ENCODE measurements at regions not wholly inside any gene's neighbourhood (a gene's known extent, or its start where the extent isn't known, plus 50 kb on each side); places are given as distances from the start of the nearest gene placed in this dataset.
"Not testable (repeated sequence)": the region's sequence is repeated elsewhere in the genome, so short reads cannot be mapped to it uniquely, and the experiment has no call there.

DNA sequence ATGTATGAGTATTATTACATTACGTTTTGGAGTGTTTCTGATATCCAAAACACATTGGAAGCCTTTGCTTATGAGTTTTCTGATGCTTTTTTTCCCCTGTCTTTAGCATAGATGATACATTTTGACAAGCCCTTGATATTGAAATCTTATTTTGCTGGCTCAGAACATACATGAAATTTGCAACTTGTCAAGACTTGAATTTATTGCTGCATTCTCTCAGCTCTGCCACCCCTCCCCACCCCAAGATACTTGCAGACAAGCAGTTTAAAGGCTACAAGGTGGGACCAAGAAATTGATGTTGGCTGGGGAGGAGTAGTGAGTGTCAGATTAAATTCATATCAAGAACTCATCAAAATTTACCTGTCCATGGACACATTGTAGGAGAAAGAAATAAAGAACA is 160.2 kb downstream of the GJA1 start:
- no peak for DNase-seq

GRCh38 chr6:121596441-121596840 is 161.0 kb downstream of the GJA1 start:
- no peak for DNase-seq

DNA sequence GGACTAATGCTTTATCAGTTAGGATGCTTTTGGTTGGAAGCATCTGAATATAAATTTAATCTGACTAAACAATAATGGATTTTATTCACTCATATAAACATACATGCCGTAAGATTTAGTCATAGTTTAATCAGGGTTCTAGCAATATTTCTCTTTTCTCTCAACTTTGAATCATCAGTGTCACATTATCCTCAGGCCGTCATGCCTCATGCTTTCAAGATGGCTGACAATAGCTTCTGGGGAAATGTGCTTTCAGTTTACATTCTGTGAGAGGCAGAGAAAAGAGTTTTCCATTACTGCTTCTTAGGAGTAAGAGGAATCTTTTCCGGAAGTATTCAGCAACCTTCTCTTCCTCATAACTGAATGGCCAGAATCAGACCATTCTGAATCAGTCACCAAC is 162.2 kb downstream of the GJA1 start:
- DNase-seq: no peak

DNA sequence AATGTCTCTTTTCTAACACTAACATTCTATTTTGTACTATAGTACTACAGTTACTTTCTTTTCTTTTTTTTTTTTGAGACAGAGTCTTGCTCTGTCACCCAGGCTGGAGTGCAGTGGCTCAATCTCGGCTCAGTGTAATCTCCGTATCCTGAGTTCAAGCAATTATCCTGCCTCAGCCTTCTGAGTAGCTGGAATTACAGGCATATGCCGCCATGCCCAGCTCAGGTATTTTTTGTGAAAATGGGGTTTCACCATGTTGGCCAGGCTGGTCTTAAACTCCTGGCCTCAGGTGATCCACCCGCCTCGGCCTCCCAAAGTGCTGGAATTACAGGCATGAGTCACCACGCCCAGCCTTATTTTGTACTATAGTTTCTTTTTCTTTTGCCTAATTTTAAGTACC is 163.9 kb downstream of the GJA1 start:
- DNase-seq: not testable (repeated sequence)

- DNase-seq: peak; percentile 67 to 76
Measured at GRCh38 chr6:121600389-121601168, 165.1 kb downstream of the GJA1 start.

- DNase-seq: no peak
Measured at GRCh38 chr6:121603486-121603885, 168.0 kb downstream of the GJA1 start.

DNA sequence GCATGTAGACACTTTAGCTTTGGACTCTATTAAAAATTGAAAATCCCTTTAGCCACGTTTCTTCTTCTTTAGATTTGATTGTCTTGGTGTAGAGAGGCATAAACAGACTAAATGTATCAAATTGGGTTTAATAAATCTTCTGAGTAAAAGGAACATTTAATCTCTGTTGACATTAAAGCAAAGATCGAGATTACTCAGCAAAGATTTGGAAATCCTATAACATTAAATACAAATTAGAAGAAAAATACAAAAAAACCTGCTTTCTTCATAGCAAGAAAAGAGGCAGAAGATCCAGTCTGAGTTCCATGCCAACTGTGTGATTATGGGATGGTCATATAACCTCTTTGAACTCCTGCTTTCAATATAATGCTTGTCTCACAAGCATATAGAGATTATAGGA is 172.3 kb downstream of the GJA1 start:
- no peak for DNase-seq

DNA sequence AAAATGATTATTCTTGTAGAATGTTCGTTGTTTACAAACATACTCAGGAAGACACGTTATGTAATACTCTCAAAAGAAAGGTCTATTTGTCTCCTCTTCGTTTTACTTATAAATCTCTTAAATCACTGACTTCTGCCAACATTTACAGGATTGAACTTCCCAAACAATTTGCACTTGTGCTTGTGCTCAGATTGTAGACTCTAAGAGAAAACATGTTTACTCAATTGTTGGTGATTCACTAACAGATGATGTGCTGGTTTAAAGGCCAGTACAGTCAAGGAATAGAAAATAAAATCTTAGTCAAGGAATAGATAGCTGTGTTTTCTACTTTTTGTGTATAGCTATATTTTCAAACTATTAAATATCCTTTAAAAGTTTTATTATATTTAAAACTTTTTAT is 172.8 kb downstream of the GJA1 start:
- no peak for DNase-seq

DNA sequence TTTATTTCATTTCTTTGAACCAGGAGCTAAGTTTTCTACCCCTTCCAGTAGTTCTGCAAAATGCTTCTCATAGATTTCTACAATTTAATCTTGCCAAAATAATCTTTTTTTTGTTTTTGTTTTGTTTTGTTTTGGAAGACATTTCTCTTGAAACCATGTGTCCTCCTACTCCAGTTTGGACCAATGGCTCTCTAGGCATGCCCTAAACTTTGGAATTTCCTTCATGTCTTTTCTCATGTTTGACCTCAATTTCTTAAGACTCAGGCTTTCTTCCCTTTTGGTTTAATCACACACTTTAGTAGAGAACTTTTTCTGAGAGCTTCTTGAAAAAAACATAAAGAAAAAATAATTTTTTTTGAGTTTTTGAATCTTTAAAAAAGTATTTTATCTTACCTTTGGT is 173.8 kb downstream of the GJA1 start:
- no peak for DNase-seq

DNA sequence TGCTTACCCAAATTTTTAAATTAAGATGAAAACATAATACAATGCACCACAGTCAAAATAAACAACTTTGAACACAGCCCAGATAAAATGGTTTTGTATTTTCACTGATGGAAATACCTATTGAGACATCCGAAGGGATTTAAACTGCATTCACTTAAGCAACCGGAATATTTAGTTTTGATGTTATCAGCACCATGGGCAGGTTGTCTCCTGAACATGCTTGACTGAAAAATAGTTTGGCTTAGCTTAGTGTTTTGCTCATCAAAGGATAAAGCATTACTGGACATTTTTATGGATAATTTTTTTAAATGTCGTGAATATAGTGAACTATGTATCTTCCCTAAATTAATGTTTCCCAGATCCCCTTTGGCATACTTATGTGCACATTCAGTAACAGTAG is 177.5 kb downstream of the GJA1 start:
- DNase-seq: no peak

DNA sequence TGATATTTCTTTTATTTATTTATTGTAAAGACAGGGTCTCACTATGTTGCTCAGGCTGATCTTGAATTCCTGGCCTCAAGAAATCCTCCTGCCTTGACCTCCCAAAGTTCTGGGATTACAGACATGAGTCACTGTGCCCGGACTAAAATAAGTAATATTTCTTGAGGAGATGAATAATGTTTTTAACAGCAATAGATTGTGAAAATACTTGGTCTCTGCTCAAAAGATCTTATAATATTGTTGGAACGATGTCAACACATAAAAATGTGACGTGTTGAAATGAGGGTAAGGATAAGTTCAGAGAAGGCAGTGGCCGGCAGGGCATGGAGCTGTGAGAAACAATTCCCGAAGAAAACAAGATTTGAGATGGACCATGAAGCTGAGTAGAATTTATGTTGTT is 178.7 kb downstream of the GJA1 start:
- no peak for DNase-seq

GRCh38 chr6:121615493-121615892 is 180.0 kb downstream of the GJA1 start:
- DNase-seq: no peak

DNA sequence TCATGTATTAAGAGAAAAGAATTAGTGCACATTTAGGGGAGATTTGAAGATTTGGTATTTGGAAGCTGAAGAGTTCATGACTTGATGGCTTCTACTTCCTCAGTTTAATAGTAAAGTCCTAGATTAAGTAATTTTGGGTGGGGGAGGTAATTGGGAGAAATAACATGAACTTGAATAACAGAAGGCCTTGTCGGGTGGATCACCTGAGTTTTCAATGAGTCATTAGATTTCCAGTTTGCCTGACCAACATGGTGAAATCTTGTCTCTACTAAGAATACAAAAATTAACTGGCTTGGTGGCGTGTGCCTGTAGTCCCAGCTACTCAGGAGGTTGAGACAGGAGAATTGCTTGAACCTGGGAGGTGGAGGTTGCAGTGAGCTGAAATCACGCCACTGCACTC is 181.0 kb downstream of the GJA1 start:
- no peak for DNase-seq

- DNase-seq: no peak
Measured at GRCh38 chr6:121617388-121617787, 181.9 kb downstream of the GJA1 start.

DNA sequence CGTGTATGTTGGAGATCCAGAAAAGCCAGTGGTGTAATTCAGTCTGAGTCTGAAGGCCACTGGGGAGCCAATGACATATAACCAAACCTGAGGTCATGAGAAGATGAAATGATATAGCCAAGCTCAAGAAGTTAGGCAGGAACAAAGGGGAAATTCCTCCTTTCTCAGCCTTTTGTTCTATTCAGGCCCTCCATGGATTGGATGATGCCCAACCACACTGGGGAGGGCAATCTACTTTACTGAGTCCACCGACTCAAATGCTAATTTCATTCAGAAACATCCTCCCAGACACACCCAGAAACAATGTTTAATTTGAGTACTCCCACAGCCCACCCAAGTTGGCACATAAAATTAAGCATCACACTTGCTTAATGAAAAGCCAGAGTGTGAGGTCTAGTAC is 183.6 kb downstream of the GJA1 start:
- no peak for DNase-seq

GRCh38 chr6:121619987-121620740 is 184.7 kb downstream of the GJA1 start:
- DNase-seq: no peak

- DNase-seq: no peak
Measured at GRCh38 chr6:121627761-121628160, 192.3 kb downstream of the GJA1 start.

GRCh38 chr6:121630716-121631115 is 195.3 kb downstream of the GJA1 start:
- DNase-seq: no peak

DNA sequence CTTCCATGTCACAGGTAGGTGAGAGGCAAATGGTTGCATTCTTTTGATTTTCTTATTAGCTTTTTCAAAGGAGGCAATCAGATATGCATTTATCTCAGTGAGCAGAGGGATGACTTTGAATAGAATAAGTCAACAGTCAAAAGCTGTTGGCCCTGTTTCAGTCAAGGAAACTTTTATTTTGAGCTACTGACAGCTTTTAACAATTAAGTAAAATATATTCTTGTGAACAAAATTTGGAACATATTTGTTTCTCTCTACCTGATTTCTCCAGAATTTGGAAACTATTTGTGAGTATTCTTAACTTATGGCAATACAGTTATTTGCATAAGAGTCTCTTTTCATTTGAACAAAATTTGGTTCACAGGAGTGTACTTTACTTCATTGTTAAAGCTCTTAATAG is 196.3 kb downstream of the GJA1 start:
- DNase-seq: not testable (repeated sequence)

DNA sequence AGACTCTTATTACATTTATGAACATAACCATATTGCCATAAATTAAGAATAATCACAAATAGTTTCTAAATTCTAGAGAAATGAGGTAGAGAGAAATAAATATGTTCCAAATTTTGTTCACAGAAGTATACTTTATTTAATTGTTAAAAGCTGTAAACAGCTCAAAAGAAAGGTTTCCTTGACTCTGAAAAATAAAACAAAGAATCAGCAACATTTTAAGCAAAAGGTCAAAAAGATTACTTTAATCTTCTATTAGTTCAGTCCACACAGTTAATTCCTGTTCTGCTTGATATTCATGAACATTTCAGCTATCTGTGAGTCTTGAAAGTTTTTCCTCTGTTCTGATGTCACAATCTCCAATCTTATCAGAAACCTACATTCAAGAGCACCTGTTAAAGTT is 197.9 kb downstream of the GJA1 start:
- DNase-seq: no peak

- DNase-seq: not testable (repeated sequence)
Measured at GRCh38 chr6:121634586-121634985, 199.1 kb downstream of the GJA1 start.

- DNase-seq: no peak
Measured at GRCh38 chr6:121635355-121635754, 199.9 kb downstream of the GJA1 start.

GRCh38 chr6:121636217-121636616 is 200.8 kb downstream of the GJA1 start:
- not testable (repeated sequence) for DNase-seq

DNA sequence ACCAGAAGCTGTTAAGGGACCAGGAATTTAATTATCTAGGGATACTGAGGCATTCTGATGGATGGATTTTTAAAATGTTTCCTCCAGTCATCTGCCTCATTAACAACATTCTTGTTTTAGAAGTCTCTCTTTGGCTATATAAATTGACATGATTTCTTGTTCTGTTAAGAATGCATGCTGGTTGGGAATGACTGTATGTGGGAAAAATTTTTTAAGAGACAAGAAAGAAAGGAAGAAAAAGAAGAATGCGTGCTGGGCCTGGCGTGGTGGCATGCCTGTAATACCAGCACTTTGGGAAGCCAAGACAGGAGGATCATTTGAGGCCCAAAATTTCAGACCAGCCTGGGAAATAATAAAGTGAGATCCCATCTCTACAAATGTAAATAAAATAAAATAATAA is 203.6 kb downstream of the GJA1 start:
- DNase-seq: no peak

All from right lung (tissue), 2 donors.